NT2/D1 (cell line): ENCODE measurements at regions not wholly inside any gene's neighbourhood (a gene's known extent, or its start where the extent isn't known, plus 50 kb on each side); places are given as distances from the start of the nearest gene placed in this dataset.

Experiments used
- DNase-seq: peaks from one replicate; pipeline ENCODE4 v3.0.0-alpha.2; 2011; ENCODE audit warnings: low read depth, low spot score
- H3K27me3 ChIP-seq: 2 replicates; pipeline ENCODE4 v1.6.0; 2011; ENCODE audit warnings: mild to moderate bottlenecking; ENCODE audit not compliant: insufficient read length, insufficient read depth
- H3K36me3 ChIP-seq: 2 replicates; pipeline ENCODE4 v1.6.1; 2011; ENCODE audit warnings: mild to moderate bottlenecking, low read length, mixed read lengths; ENCODE audit not compliant: insufficient read depth, insufficient read length
- H3K4me1 ChIP-seq: 2 replicates; pipeline ENCODE4 v1.5.1; 2011; ENCODE audit not compliant: insufficient read depth, insufficient read length
- H3K4me3 ChIP-seq: 2 replicates; pipeline ENCODE4 v1.5.1; 2011; ENCODE audit warnings: low read depth; ENCODE audit not compliant: insufficient read length
- H3K9ac ChIP-seq: 2 replicates; pipeline ENCODE4 v1.6.0; 2011; ENCODE audit warnings: low read depth; ENCODE audit not compliant: insufficient read length
- H3K9me3 ChIP-seq: 2 replicates; pipeline ENCODE4 v1.5.1; 2011; ENCODE audit warnings: mild to moderate bottlenecking, low read length; ENCODE audit not compliant: insufficient read depth
- SUZ12 ChIP-seq: IDR thresholded peaks from 2 replicates; pipeline ENCODE4 v1.6.1; 2011; ENCODE audit not compliant: insufficient read length, insufficient read depth; ENCODE audit errors: extremely low read depth
- YY1 ChIP-seq: IDR thresholded peaks from 2 replicates; pipeline ENCODE4 v1.6.1; 2011; ENCODE audit not compliant: insufficient read length, insufficient read depth
- ZNF274 ChIP-seq: IDR thresholded peaks from 2 replicates; pipeline ENCODE4 v1.6.1; 2011; ENCODE audit warnings: mild to moderate bottlenecking, low read depth, low read length

DNA sequence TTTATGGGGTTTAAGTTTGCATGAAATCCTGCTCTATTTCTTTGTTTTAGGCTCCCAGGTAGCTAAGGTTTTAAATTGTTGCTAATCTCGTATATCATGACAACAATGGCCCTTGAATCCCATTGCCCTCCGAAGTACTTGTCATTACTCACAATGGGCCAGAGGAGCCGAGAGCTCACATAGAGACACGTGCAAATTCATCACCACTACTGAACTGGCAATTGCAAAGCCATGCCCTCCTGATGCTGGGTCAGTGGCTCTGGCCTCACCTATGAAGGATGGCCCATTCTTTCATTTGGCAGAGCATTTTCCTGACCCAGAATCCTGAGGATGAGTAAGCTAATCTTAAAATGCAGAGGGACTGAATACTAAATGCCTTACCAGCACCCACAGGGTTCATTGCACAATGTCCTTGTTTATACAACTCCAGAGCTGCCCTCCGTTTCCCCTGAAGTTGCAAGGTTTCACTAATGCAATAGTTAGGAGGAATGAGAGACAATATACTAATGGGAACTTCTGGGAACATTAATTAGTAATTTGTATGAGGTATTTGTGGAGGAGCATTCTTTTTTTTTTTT, 71.6 kb upstream of the GAREM1 start:
- no peaks in the 10 kb centered on the region for H3K27me3 ChIP-seq
- no peak for DNase-seq
- no peak overlapping the region for H3K9ac ChIP-seq
- H3K4me1 ChIP-seq = no peaks in the 10 kb centered on the region
- TF ChIP-seq ZNF274 (no peak), SUZ12 (no peak), YY1 (no peak)
- H3K4me3 ChIP-seq = no peak overlapping the region
- H3K9me3 ChIP-seq = no peaks in the 10 kb centered on the region
- H3K36me3 ChIP-seq = no peaks in the 10 kb centered on the region

DNA sequence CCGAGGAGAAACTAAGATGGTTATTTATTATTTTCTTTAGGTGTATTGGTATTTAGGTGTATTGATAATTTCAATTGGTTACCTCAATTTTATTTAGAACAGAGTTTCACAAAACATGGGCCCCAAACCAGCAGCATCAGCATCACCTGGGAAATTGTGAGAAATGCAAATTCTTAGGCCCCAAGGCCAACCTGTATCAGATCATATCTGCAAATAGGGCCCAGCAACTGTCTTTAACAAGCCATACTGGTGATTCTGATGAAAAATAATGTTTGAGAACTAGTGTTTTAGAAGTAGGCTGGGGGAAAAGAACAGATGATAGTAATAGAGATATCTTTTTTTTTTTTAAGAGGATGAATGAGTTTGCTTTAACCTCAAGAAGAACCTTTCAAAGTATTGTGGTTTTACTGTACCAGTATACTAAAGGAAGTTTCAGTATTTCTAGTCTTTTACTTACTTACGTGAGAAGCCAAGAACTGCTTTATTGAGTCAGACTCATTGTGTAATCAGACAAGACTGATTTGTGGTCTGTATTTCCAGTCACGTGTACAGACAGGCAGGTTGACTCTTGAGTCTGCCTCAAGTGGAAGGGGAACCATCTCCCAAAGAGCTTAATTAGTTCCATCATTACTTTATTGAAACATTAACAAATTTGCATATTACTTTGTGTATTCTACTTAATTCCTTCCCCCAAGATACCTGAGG, 60.4 kb upstream of the GAREM1 start:
- no peak for DNase-seq
- H3K4me3 ChIP-seq = no peak overlapping the region
- no peak for TF ChIP-seq YY1
- no peak for TF ChIP-seq SUZ12
- no peak for TF ChIP-seq ZNF274
- no peak overlapping the region for H3K9ac ChIP-seq
- no peaks in the 10 kb centered on the region for H3K36me3 ChIP-seq
- H3K4me1 ChIP-seq = no peaks in the 10 kb centered on the region
- H3K9me3 ChIP-seq = no peaks in the 10 kb centered on the region
- no peaks in the 10 kb centered on the region for H3K27me3 ChIP-seq

DNA sequence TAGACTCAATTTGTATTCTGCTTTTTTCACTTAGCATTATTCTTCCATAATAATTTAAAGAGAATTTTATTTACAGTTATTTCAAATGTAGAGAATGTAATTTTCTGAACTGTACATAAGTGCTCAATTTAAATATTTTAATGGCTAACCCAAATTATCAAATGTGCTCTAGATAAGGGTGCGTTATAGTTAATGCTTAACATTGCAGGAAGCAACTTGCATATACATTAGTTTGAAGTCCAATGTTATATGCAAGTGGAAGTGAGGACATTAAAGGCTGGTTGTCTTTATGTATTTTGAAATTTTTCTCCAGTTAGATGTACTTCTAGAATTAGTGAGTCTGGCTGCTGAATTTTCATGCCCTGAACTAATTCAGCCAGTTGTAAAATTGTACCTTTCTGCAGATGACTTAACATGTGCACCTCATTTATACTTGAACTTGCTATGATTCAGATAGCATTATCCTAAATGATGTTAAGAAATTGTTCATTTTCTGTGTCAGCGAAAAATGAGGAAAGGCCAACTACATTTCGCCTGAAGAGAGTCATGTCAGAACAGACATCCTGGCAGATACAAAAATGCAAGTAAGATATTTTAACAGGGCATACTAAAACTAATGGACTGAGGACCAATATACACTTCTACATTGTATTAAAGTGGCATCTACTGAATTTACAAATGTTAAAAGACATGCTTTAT, 59.2 kb upstream of the GAREM1 start:
- Histone ChIP-seq H3K4me1 (no peaks in the 10 kb centered on the region), H3K9ac (no peak overlapping the region), H3K36me3 (no peaks in the 10 kb centered on the region), H3K4me3 (no peak overlapping the region), H3K9me3 (no peaks in the 10 kb centered on the region), H3K27me3 (no peaks in the 10 kb centered on the region)
- DNase-seq = no peak
- TF ChIP-seq SUZ12 (no peak), YY1 (no peak), ZNF274 (no peak)

DNA sequence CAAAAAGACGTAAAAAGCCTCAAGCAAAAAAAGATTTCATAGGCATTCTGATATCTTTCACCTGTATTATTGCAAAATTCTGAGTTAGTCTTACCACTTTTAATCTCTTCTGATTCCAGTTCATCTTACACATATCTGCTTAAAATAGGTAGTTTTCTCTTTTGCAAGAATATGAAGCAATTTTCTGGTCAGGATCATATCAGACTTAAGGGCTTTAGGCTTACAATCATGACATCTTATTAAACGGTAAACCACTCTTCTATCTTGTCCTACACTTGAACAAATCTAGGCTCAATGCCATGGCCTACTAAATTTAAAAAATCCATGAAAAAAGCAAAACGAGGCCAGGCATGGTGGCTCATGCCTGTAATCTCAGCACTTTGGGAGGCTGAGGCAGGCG, 50.1 kb upstream of the GAREM1 start:
- Histone ChIP-seq H3K36me3 (no peaks in the 10 kb centered on the region), H3K4me1 (no peaks in the 10 kb centered on the region), H3K27me3 (no peaks in the 10 kb centered on the region), H3K4me3 (no peak overlapping the region), H3K9ac (no peak overlapping the region), H3K9me3 (no peaks in the 10 kb centered on the region)
- DNase-seq = no peak
- TF ChIP-seq ZNF274 (no peak), SUZ12 (no peak), YY1 (no peak)
